Right renal cortex interstitium (tissue), 3 donors: ENCODE measurements at regions not wholly inside any gene's neighbourhood (a gene's known extent, or its start where the extent isn't known, plus 50 kb on each side); places are given as distances from the start of the nearest gene placed in this dataset.

Experiments
- DNase-seq, 3 donors: peaks; one replicate each; pipeline ENCODE4 v3.0.0-alpha.2; 2013; ENCODE audit warnings: low read depth in 3 of 3, low spot score in 2 of 3

- no peak for DNase-seq
Measured at GRCh38 chr16:13392341-13392740, 490.9 kb downstream of the SHISA9 start.

GRCh38 chr16:13393816-13394215 is 492.4 kb downstream of the SHISA9 start:
- DNase-seq, result no peak

GRCh38 chr16:13394488-13394887 is 493.1 kb downstream of the SHISA9 start:
- no peak for DNase-seq

GRCh38 chr16:13397126-13397525 is 495.7 kb downstream of the SHISA9 start:
- DNase-seq, result no peak

- no peak for DNase-seq
Measured at GRCh38 chr16:13401641-13402040, 500.2 kb downstream of the SHISA9 start.

GRCh38 chr16:13402601-13403000 is 501.2 kb downstream of the SHISA9 start:
- DNase-seq, result no peak

GRCh38 chr16:13403326-13403725 is 501.9 kb downstream of the SHISA9 start:
- no peak for DNase-seq

GRCh38 chr16:13414154-13414553 is 505.8 kb upstream of the ERCC4 start:
- no peak for DNase-seq

- no peak for DNase-seq
Measured at GRCh38 chr16:13419589-13419988, 500.4 kb upstream of the ERCC4 start.

GRCh38 chr16:13421726-13422125 is 498.2 kb upstream of the ERCC4 start:
- DNase-seq, result no peak

GRCh38 chr16:13425836-13426235 is 494.1 kb upstream of the ERCC4 start:
- DNase-seq, result no peak

GRCh38 chr16:13426269-13426668 is 493.7 kb upstream of the ERCC4 start:
- no peak for DNase-seq

GRCh38 chr16:13426736-13427135 is 493.2 kb upstream of the ERCC4 start:
- DNase-seq, result no peak

- no peak for DNase-seq
Measured at GRCh38 chr16:13427943-13428342, 492.0 kb upstream of the ERCC4 start.

- no peak for DNase-seq
Measured at GRCh38 chr16:13429416-13429815, 490.5 kb upstream of the ERCC4 start.

- DNase-seq, result no peak
Measured at GRCh38 chr16:13435415-13435814, 484.5 kb upstream of the ERCC4 start.

GRCh38 chr16:13435873-13436474 is 484.0 kb upstream of the ERCC4 start:
- DNase-seq, result no peak

- DNase-seq, result peak; percentile 57 to 73 (median 72)
Measured at GRCh38 chr16:13436641-13437412, 483.1 kb upstream of the ERCC4 start.

GRCh38 chr16:13437413-13437795 is 482.6 kb upstream of the ERCC4 start:
- DNase-seq, result no peak

GRCh38 chr16:13438064-13438463 is 481.9 kb upstream of the ERCC4 start:
- no peak for DNase-seq

- no peak for DNase-seq
Measured at GRCh38 chr16:13439766-13440165, 480.2 kb upstream of the ERCC4 start.

- no peak for DNase-seq
Measured at GRCh38 chr16:13441675-13442074, 478.3 kb upstream of the ERCC4 start.

- no peak for DNase-seq
Measured at GRCh38 chr16:13448346-13448745, 471.6 kb upstream of the ERCC4 start.
